Stimulated activated CD8-positive, alpha-beta memory T cell treated with anti-CD3 and anti-CD28 coated beads, Interleukin-4, amount 100 ng/mL, for 48 hours (primary cell): ENCODE measurements at regions not wholly inside any gene's neighbourhood (a gene's known extent, or its start where the extent isn't known, plus 50 kb on each side); places are given as distances from the start of the nearest gene placed in this dataset.
"Not testable (repeated sequence)": the region's sequence is repeated elsewhere in the genome, so short reads cannot be mapped to it uniquely, and the experiment has no call there.

ENCODE experiments used
- DNase-seq: peaks from one replicate; pipeline ENCODE4 v3.0.0-alpha.2; 2020

DNA sequence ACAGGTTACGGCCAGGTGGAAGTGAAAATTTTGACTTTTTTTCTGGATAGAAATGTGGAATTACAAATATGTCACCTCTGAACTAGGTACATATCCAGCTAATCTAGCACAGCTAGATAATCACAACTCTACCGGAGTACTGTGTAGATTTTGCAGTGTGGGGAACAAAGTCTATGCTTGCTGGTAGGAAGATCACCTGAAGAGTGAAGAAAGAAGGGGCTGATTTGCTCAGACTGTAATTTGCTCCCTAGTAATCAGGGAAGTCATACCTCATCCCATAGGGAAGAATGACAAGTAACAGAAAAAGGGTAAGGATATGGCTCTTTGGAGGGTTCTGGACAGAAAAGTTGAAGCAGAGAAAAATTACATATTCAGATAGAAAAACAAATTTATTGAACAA lies 319.6 kb upstream of the TMPRSS15 start:
- no peak for DNase-seq

DNA sequence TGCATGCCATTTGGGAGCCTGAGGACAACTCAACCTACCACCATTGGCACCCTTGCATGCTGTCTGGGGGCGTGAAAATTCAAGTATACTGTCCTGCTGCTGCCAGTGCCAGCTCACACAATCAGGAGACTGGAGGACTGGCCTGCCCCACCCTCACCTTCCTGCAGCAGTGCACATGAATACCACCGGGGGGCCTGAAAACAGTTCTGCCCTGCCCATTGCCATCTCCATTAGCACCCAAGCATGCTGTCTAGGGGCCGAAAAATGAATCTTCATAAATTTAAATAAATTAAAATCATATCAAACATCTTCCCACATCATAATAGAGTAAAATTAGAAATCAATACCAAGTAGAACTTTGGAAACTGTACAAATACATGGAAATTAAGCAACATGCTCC lies 322.1 kb upstream of the TMPRSS15 start:
- no peak for DNase-seq

DNA sequence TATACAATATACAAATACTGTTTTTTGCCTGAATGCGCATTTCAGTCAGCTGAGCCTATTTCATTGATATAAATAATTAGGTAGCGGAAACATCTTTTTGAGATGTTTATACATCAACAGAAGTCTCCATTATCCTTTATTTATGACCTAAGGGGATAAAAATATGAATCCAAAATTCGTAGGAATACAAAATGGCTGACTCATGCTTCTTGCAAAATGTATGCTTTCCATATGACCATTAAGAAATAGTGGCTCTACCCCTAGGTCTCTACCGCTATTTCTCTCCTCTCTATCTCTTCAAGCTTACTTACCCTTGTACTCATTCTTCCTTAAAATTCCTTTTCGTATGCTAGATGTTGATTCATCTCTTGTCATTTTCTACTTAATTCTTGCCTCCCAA lies 338.4 kb upstream of the TMPRSS15 start:
- DNase-seq: no peak

DNA sequence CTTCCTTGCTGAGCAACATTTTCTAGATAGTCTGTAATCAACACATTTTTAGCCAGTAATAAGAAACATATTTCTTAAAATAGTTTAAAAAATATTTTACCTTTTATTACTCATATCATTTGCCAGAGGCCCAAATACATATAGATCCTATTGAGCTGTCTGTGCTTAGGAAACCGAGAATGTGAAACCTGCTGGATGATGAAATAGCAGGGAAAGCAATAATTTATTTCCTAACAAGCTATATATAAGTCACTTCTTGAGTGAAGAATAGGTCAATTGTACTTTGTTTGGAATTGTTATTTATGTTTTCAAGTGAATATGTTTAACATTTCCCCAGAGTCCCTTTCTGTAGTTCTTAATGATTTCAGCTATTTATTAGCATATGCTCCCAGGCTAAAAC lies 339.9 kb upstream of the TMPRSS15 start:
- no peak for DNase-seq

DNA sequence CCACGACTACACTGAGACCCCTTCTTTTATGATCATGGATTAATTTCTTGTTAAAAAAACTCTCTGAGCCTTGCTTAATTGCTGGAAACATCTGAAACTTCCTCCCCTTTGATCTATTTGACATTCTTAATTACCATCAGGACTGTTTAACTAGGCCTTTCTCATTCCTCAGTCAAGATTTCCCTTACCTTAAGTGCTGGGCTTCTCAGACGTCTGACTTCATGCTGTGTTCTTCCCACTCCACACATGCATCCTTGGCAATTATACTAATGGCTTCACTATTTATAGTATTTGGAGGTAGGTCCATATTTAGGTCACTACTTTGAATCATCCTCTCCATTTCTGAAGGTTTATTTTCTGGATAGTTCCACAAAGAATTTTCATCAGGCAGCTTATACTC lies 341.3 kb upstream of the TMPRSS15 start:
- DNase-seq: no peak

DNA sequence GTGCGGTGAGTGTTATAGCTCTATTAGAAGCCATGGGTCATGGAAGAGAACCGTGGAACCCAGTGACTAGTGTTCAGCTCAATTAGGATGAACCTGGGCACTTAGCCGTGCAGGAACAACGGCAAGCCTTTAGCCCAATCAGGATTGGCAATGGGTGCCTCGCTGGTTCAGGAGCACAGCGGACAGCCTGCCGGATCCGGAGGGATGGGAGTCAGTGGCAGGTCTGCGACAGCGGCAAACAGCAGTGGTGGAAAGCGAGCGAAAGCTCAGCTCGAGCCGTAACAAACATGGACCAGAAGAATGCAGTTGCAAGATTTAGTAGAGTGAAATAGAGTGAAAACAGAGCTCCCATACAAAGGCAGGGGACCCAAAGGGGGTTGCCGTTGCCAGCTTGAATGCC lies 349.3 kb upstream of the TMPRSS15 start:
- not testable (repeated sequence) for DNase-seq

DNA sequence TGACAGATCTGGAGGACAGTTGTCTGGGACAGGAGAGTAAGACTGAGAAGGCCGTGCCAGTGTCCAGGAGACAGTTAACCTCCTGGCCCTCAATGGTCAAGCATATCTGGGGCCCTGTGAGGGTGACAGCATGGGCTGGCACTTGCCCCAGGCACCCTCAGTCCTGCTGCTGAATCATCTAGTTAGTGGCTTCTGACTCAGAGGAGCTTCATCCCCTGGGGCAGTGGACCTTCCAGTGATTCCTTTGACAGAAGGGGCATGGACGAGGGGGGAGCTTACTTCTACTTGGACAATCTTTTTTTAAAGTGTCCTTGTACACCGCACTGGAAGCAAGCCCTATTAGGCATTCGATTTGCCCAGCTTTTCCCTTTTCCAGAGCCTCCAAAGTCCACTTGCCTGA lies 352.7 kb upstream of the TMPRSS15 start:
- not testable (repeated sequence) for DNase-seq

DNA sequence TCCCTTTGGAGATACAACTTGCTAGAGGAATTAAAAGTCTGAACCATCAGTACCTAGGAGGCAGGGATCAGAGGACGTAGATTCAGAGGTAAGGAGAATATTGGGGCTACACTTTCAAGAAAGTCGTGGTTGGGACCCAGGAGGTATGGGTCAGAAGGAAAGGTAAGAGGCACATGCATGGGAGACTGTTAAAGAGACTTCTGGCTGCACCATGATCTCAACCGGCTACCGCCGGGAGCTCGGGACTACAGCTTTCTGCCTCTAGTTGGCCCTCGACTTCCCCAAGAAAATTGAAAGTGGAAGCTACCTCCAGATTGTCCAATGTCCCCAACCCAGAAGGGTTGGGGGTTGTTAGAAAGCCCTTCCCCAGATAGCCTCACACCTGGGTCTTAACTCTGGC lies 355.7 kb upstream of the TMPRSS15 start:
- DNase-seq: no peak

DNA sequence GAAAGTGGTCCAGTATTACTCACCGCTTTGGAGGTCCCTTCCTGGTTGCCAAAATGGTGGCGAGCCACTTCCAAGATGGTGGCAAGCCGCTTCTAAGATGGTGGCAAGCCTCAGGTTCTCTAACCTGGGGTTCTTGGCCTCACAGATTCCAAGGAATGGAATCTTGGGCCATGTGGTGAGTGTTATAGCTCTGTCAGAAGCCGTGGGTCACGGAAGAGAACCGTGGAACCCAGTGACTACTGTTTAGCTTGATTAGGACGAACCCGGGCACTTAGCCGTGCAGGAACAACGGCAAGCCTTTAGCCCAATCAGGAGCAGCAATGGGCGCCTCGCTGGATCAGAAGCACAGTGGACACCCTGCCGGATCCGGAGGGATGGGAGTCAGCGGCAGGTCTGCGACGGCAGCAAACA lies 356.2 kb upstream of the TMPRSS15 start:
- DNase-seq: no peak

DNA sequence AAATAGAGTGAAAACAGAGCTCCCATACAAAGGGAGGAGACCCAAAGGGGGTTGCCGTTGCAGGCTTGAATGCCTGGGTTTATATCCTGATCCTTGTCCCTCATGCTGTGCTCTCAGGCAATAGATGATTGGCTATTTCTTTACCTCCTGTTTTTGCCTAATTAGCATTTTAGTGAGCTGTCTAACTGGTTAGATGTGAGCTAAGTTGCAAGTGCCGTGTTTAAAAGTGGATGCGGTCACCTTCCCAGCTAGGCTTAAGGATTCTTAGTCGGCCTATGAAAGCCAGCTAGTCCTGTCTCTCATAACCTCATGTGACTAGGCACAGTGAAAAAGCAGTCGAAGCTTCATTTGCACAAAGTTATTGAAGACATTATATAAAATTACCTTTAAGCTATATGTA lies 356.7 kb upstream of the TMPRSS15 start:
- no peak for DNase-seq

DNA sequence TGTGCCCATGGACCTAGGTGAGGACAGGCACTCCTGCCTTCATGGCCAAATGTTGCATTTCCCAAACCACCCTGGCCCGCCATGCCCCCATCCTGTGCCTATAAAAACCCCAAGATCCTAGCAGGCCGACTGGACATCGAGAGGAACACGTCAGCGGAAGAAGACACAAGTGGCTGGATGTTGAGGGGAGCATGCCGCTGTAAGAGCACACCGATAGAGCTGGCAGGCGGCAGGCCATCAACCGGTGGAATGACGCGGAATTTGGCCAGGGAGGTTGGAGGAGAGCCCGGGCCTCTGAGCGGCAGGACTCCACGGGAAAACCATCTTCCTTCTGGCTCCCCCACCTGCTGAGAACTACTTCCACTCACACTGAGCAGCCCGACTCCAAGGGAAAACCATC lies 361.1 kb upstream of the TMPRSS15 start:
- no peak for DNase-seq

DNA sequence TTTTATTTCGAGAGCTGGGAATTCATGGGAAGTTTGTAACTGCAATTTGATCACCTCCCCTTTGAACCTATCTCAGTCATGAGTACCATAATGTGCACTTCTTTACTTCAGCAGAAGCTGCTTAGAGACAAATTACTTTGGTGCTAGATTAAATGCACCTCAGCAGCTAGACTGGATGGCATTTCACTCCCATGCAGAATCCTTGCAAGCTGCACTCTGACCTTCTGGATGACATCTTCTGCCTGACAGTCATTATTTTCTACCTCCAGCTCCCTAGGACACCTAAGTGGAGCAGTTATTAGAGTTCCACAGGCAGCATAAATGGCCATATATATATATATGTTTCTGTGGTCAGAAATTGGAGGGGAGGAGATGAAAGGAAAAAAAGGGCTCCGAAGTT lies 366.0 kb upstream of the TMPRSS15 start:
- no peak for DNase-seq

DNA sequence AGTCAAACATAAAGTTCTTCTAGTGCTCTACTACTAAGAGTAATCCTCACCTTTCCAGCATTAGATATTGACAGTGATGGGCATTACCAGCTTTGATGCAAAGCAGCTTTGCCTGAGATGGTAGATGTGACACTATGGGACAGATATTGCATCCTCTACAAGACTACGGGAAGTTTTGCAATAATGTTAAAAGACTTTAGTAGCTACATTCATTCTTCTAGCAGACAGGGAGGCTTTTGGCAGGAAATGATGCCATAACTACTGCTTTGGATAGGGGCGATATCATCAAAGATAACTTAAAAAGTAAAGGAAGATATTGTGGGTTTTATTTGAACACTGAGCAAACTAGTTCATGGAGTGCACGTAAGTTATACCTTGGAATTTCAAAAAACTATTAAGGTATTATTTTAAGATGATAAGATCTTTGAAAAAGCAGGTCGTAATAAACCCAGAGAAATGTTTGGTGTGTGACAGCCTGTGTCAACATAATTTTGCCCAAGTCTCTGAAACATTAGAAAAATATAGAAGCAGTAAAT lies 368.3 kb upstream of the TMPRSS15 start:
- DNase-seq: no peak

DNA sequence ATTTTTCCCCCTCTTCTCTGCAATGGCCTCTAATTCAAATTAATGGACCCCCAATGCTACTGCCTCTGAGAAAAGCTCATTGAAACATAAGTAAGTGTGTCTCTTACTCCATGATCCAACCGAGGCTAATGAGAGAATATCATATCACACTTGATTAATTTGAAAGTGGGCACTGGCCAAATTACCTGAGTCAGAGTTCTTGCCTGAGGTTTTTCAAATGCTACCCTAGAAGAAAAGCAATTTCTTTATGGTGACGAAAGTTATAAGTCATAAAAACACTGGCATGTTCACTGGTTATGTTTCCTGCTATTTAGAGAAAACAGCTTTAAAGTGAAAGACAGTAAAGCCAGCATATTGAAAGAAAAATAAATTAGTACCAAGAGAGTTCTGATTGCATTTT lies 368.8 kb upstream of the TMPRSS15 start:
- no peak for DNase-seq

DNA sequence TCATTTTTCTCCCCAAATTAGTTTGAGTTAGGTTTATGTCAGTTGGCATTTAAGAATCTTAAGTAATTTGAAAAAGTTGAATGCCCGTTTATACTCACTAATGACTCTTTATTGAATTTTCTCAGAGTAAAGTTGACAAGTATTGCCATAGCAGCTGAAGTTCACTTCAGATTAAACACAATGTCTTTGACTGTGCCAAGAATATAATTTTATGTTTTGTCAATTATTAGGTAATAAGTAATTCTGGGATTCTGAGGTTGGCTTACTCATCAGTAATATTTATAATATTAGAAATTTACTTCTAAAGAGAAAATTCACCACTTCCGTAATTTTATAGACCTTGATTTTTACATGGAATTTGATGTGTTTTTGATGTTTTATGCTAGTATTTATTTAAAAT lies 369.3 kb upstream of the TMPRSS15 start:
- DNase-seq: no peak

DNA sequence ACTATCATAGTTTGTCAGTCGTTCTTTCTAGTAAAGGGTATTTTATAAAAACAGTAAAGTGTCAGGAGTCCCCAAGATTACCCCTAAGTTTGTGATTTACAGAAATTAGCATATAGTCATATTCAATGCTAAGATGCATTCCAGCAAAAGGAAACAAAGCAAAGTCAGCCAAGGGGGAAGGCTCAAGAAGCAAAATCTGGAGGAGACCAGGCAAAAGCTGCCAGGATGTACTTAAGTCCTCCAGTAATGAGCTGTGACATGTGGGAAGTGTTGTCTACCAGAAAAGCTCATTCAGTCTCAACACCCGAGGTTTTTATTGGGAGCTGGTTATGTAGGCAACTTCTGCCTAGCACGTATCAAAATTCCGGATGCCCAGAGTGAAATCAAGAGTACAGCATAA lies 373.4 kb upstream of the TMPRSS15 start:
- DNase-seq: no peak

DNA sequence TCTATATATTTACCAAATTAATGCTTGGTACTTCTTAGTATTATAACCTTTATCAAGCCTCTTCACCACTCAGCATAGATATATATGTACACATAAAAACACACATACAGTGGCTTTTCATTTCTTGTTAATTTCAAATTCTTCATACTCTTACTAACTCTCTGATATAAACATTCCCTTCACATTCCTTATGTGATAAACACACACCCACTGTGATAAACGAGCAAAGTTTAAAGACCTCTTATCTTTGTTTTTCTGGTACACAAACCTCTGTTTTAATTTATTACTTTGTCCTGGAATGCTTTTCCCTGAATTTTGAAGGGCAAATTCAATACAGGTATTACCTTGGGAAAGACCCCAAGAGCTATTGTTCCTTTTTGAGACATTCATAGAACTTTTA lies 379.1 kb upstream of the TMPRSS15 start:
- DNase-seq: no peak

DNA sequence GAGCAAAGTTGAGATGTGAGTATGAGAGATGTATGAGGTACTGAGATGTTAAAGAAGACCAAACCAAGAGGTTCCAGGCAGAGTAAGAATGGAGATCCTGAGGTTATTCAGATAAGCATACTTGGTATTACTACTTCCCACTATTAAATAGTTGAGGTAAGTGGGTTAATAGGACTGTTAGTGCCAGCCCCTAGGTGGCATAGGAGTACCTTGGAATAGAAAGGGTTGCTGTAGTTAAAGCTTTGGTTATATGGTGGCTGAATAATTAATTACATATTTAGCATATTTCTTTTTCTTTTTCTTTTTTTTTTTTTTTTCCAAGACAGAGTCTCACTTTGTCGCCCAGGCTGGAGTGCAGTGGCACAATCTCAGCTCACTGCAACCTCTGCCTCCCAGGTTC lies 397.9 kb upstream of the TMPRSS15 start:
- no peak for DNase-seq

DNA sequence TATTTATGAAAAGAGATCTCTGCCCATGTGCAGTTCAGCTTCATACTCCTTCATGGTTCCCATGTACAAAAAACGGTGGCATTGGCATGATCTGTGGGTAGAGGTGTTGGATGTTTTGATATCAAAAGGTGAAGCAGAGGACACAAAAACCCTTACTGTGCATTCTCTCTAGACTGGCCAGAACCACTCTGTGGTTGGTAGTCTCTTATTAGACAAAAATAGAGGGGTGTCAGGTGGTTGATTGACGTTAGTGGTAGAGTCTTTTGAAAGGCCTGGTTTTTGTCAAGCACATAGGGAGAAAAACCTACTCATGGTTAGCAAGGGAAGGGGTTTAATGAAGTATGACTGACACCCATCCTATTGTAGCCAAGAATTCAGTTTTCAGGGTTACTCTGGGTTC lies 400.0 kb upstream of the TMPRSS15 start:
- DNase-seq: no peak

DNA sequence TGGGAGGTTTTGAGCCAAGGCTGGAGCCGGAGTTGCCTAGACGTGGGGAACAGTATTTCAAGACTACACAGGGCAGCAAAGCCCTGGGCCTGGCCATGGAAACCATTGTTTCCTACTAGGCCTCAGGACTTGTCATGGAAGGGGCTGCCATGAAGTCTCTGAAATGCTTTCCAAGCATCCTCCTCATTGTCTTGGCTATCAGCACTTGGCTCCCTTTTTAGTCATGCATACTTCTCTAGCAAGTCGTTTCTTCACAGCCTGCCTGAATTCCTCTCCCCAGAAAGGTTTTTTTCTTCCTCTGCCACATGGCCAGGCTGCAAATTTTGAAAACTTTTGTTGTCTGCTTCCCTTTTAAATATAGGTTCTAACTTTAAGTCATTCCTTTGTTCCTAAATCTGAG lies 406.6 kb upstream of the TMPRSS15 start:
- DNase-seq: no peak

DNA sequence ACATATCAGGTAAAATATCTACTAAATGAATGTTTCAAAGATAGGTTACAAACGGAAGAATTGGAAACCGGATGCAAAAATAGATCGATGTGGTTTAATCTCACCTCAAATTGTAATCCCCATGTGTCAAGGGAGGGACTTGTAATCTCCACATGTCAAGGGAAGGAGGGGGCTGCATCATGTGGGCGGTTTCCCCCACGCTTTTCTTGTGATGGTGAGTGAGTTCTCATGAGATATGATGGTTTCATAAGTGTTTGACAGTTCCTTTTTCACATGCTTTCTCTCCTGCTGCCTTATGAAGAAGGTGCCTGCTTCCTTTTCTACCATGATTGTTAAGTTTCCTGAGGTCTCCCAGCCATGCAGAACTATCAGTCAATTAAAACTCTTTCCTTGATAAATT lies 408.7 kb upstream of the TMPRSS15 start:
- DNase-seq: no peak

DNA sequence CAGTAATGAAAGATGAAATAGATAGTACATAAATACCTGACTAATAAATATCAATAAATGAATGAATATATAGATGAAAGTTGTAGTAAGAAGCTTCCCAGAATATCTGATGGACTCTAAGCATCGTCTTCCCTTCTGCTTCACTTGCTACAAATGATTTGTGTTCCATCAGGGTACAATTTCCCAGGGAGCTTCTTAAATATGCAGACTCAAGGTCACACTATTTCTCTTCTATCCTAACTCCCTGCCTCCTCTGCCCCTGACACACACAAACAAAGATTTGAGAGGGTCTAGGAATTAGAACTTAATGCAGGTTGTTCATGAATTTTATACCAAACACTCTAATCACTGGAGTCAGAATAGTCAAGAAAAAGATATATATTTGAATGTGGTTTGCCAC lies 415.9 kb upstream of the TMPRSS15 start:
- no peak for DNase-seq

DNA sequence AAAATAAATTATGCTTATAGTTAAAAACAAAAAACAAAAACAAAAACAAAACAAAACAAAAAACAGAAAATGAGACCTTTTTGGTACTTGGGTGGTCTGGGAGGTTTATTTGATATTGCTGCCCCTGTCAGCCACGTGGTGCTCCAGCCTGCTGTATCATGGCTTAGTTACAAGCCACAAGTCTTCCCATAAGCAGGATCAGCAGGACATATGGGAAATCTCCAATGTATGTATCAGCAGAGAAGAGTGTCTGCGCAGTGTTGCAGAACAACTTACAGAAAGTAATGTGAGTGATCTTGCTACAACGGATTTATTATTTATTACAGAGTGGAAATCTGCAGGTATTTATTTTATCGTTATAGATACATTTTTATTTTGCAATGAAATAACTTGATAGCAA lies 423.0 kb upstream of the TMPRSS15 start:
- DNase-seq: no peak

DNA sequence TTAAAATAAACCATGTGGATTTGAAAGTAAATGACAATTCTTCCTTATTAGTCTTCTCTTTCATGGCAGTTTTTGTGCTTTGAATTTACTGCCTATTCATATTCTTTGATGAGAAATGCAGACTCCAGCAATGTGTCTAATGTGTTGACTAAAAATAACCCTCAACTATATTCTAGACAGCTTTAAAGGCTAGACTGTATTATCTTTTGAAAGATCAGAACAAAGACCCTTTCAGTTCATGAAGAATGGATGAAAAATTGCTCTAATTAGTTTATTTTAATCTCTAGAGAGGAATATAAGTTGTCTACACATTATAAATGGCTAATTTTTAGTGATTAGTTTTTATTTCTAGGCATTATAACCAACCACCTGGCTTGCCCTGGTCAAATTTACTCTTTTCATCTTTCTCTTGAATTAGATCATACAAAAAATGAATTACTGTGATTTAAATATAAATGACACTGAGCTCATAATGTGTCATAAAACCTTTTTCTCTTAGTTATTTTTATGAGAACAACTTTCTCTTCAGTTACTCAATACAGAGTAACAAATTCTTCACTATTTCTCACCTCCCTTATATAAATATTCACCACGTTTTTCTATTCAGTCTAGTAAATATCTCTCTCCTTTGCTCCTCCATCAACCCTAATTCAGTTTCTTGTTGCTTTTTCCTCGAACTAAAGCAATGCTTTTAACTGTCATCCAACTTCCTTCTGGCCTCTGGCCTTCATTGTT lies 428.5 kb upstream of the TMPRSS15 start:
- DNase-seq: no peak

DNA sequence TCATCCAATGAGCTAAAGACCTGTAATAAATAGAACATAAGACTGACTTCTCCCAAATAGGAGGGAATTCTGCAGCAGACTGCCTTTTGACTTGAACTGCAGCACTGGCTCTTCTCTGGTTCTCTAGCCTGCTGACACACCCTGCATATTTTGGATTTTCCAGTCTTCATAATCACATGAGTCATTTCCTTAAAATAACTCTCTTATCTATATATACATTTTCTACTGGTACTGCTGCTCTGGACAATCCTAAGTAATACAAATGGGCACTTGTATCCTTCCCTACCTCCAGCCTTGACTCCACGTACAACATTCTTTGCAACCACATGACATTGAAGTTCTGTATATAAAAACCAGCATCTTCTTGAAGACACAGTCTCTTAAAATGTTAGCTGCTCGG lies 429.4 kb upstream of the TMPRSS15 start:
- no peak for DNase-seq
